CD4-positive, alpha-beta T cell treated with Interleukin-15 for 1 hour (primary cell): ENCODE measurements at regions not wholly inside any gene's neighbourhood (a gene's known extent, or its start where the extent isn't known, plus 50 kb on each side); places are given as distances from the start of the nearest gene placed in this dataset.
"Not testable (repeated sequence)": the region's sequence is repeated elsewhere in the genome, so short reads cannot be mapped to it uniquely, and the experiment has no call there.

Experiments used
- DNase-seq: peaks from one replicate; pipeline ENCODE4 v3.0.0-alpha.2; 2020

- DNase-seq, result no peak
Observed at GRCh38 chr9:18037981-18038380, 436.0 kb upstream of the ADAMTSL1 start.

- DNase-seq, result no peak
Observed at GRCh38 chr9:18040327-18040726, 433.6 kb upstream of the ADAMTSL1 start.

GRCh38 chr9:18043978-18044377, 430.0 kb upstream of the ADAMTSL1 start:
- DNase-seq, result no peak

- DNase-seq, result no peak
Observed at GRCh38 chr9:18045326-18045725, 428.6 kb upstream of the ADAMTSL1 start.

GRCh38 chr9:18046068-18046467, 427.9 kb upstream of the ADAMTSL1 start:
- no peak for DNase-seq

GRCh38 chr9:18051638-18052037, 422.3 kb upstream of the ADAMTSL1 start:
- no peak for DNase-seq

GRCh38 chr9:18052060-18052459, 421.9 kb upstream of the ADAMTSL1 start:
- DNase-seq, result no peak

GRCh38 chr9:18056269-18056992, 417.5 kb upstream of the ADAMTSL1 start:
- DNase-seq, result no peak

- no peak for DNase-seq
Observed at GRCh38 chr9:18056993-18057369, 417.0 kb upstream of the ADAMTSL1 start.

- DNase-seq, result no peak
Observed at GRCh38 chr9:18058564-18059442, 415.1 kb upstream of the ADAMTSL1 start.

- DNase-seq, result no peak
Observed at GRCh38 chr9:18059447-18059846, 414.5 kb upstream of the ADAMTSL1 start.

GRCh38 chr9:18060269-18060934, 413.6 kb upstream of the ADAMTSL1 start:
- no peak for DNase-seq

GRCh38 chr9:18061332-18061731, 412.6 kb upstream of the ADAMTSL1 start:
- DNase-seq, result no peak

- no peak for DNase-seq
Observed at GRCh38 chr9:18061856-18062255, 412.1 kb upstream of the ADAMTSL1 start.

GRCh38 chr9:18063856-18064390, 410.0 kb upstream of the ADAMTSL1 start:
- DNase-seq, result no peak

- not testable (repeated sequence) for DNase-seq
Observed at GRCh38 chr9:18066608-18067007, 407.3 kb upstream of the ADAMTSL1 start.

- DNase-seq, result no peak
Observed at GRCh38 chr9:18067548-18068120, 406.3 kb upstream of the ADAMTSL1 start.

- no peak for DNase-seq
Observed at GRCh38 chr9:18068900-18069299, 405.1 kb upstream of the ADAMTSL1 start.

GRCh38 chr9:18071651-18072060, 402.3 kb upstream of the ADAMTSL1 start:
- DNase-seq, result no peak

- no peak for DNase-seq
Observed at GRCh38 chr9:18073002-18073401, 401.0 kb upstream of the ADAMTSL1 start.

GRCh38 chr9:18074041-18074440, 399.9 kb upstream of the ADAMTSL1 start:
- DNase-seq, result no peak

- DNase-seq, result no peak
Observed at GRCh38 chr9:18075253-18075952, 398.6 kb upstream of the ADAMTSL1 start.
